GM18870 (cell line): ENCODE measurements at regions not wholly inside any gene's neighbourhood (a gene's known extent, or its start where the extent isn't known, plus 50 kb on each side); places are given as distances from the start of the nearest gene placed in this dataset.
A peak's percentile ranks its signal among the peaks of the same experiment; 100 is the strongest.

Experiments used
- ATAC-seq: cut with Tn5 transposase; IDR thresholded peaks from one replicate; pipeline ENCODE4 v1.9.1; 2021; ENCODE audit warnings: moderate library complexity; ENCODE audit not compliant: unreplicated experiment

DNA sequence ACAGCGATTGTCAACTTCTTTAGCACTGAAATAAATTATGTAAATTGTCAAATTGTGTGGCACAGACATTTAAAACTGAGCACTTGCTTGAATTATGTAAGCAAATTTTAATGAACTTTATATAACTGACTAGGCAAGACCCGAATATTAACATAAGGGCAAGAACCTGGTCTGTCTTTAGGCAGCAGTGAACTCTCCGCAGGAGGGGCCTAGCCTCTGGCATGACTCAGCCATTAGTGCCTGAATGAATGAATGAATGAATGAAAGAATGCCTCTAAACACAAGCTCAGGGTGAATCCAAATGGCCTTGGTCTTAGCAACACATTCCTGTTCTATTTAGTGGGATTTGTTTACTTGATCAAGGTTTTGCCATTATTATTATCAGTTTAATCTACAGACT lies 654.7 kb upstream of the ARGLU1 start:
- no peak for ATAC-seq

DNA sequence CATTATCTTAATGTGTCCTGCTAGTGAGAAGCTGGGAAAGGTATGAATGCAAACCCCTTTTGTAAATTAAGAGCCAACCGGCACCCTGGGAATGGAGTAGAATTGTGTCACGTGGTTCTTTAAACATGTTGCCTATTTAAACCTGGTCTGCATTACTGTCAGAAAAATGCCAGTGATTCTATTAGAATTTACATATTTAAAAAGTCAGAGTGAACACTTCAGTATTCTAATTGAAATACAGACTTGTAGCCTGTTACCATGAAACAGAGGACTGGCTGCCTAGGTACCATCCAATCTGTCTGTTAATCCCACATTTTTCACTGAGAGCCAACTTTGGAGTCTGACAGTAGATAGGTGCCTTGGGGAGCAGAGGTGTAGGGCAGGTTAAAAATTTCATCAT lies 652.3 kb upstream of the ARGLU1 start:
- no peak for ATAC-seq

DNA sequence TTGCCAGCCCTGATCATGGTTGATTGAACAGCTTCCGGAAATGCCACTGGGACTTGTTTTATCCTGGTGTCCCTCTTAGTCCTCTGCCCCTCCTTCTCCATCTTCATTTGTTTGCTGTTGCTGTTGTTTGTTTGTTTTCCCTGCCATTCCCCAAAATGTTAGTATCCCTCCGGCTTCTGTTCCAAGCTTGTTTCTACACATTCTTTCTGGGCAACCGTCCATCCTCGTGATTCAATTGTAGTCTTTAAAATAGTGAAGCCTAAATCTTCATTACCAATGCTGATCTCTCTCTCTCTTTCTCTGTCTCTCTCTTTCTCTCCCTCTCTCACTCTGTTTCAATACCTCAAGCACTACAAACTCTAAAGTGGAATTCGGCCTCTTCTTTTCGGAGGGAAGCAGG lies 649.3 kb upstream of the ARGLU1 start:
- no peak for ATAC-seq

DNA sequence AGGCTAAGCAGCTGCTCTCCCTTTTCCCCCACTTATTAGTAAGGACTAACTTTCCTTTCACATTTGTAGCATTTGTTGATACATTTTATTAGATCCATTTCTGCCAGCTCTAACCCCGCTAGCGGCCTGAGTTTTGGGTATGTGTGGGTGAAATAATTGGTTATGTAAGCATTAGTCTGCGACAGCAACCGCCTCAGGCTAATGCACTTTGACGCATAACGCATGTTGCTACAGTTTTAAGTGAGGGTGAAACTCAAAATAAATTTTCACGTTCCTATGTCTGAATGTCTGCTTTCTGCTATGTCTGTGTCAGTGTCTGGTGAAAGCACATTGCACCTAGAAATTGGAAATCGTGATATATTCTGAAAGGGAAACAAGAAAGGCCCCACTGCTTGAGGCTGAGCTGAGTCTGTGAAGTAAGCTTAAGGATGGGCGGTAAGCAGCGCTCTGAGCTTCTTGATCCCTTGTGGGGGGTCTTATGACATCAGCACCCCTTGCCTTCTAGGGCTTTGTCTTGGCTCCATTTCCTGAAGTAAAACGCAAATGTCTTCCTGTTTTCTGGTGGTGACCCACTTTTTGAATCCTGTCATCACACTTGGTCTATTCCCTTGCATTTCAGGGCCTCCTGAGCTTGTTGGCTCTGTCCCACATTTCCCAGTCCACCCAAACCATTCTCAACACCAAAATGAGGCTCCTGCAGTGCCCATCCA lies 648.3 kb upstream of the ARGLU1 start:
- ATAC-seq: no peak

DNA sequence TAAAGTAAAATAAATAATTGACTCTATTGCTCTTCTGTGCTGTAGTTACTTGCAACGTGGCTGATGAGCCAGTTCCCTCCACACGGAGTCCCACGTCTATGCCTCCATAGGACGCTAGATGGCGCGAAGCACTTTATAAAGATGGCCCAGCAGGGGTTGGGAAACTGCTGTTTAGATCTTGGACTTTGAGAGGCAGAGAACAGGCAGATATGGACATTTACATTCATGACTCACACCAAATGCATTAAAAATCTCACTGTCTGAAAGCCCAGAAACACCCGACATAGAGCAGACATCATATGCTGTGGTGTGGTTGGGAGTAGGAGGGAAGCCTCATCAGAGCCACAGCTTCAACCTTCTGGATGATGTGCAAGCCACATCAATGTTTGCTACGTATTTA lies 643.1 kb upstream of the ARGLU1 start:
- peak; percentile 95 for ATAC-seq

DNA sequence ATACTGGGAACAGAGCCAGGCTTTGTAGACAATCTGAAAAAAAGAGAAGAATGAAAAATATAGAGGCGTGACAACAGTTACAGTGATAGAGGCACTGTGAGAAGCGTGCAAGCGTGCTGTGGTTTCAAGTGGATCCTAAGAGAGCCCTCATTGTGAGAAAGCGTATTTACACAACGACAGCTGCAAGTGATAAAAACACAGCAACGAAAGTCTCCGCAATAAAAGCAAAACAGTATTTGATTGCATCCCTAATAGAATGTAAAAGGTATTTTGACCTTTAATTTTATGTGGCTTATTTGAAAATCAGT lies 642.7 kb upstream of the ARGLU1 start:
- no peak for ATAC-seq

DNA sequence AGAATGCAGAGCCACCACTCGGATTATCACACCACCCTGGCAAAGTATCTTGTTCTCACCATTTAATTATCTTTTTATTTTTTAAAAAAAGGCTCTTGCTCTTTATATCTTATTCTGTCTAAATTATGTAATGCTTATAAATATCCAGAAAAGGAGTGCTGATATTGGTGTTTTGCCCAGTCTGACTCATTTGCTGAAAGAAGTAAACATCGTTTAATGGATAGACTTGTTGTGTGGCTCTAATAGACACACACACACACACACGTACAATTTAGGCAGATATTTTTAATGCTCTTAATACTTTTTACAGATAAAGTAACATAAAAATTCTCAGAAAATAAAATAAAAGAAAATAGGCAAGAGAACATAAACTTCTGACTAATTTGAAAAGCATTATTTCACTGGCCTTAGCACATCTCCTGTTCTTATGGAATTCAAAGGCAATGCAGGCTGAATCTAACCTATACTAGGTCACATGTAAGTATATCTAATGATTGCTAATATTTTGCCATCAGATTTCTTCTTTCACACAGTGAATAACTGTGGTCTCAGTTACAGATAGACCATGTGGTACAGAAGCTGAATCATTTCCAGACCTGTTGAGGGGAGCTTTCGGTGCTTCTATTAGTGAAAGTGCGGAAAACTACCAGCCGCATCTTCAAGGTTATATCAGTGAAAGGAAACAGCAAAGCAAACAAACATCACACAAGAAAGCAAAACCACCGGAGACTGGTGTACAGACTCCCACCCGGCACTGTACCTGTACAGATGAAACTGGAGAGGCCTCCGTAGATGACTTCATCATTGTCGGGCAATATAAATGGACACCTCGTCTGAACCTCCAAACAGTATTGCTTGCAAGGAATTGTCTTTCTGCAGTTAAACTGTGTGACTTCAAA lies 642.1 kb upstream of the ARGLU1 start:
- ATAC-seq: no peak

DNA sequence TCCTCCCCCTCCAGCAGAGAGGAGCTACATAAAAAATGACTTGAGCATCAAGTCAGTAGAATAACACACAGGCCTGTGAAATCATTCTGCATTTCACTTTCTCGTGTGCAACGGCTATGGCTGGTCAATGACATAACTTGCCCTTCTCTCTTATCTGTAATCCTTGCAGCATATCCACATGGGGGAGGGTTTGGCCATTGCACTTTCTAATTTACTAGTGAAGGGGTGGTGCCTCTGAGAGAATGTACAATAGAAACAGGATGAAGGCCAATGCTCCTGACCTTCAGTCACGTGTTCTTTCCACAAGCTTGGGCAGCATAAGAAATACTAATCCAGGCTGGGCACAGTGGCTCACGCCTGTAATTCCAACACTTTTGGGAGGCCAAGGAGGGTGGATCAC lies 641.0 kb upstream of the ARGLU1 start:
- ATAC-seq: no peak

DNA sequence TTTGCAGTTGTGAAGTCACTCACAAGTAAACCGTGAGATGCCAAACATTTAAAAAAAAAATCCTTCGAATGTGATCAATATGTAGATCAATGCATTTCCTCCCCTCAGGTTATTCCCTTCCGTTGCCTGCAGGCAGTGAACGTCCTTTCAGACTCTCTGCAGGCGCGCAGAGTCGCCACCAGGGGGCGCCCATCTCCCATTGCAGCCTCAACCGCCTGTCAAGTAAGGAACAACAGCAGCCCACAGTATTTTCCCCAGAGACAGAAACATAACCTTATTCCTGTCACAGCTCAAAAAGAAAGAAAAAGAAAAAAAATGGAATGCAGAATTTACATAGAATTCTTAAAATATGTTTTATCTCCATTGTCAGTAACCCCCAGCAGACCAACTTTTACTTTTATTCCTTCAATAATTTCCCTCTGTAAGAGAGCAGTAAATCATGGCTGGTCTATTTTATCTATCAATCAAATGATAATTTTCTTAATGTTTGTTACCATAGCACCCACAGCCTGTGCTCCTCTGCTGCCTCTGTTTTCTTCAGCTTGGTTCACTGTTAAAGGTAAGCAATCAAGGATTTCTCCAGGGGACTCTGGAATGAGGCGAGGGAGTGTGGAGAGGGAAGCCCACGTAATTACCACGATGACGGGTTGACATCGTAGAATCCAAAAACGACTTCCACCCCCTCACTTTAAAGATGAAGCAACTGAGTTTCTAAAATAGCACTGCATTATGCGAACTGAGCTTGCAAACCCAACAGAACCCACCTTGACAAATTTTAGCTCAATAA lies 637.6 kb upstream of the ARGLU1 start:
- peak; percentile 90 for ATAC-seq

DNA sequence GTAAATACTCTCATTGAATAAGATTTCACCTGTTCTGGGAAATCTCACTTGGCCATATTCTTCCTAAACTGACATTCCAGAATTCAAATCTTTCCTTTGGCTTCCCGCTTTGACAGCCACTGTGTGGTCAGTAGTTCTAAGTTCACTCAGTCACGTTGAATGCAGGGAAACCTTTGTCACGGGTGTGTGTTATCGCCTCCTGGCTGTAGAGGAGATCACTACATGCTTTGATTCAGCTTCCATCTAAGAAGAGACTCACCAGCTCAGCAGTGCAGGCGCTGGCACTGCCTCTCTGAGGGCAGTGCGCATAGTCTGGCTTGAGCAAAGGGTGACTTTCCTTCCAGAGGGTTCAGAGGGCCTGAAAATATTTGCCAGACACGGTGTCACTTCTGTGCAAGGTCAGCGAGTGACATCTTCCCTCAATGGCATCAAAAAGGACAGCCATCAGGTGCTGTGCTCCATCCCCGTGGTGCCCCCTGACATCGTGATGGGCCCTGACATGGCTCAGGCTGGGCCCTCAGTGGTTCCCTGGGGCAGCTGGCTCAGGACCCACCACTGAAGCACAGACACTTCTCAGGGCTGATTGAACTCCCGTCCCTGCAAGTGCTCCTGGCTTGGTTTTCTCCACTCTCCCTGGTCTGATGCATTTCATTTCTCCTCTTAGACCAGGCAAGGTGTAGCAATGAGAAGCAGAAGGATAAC lies 635.4 kb upstream of the ARGLU1 start:
- ATAC-seq: no peak

DNA sequence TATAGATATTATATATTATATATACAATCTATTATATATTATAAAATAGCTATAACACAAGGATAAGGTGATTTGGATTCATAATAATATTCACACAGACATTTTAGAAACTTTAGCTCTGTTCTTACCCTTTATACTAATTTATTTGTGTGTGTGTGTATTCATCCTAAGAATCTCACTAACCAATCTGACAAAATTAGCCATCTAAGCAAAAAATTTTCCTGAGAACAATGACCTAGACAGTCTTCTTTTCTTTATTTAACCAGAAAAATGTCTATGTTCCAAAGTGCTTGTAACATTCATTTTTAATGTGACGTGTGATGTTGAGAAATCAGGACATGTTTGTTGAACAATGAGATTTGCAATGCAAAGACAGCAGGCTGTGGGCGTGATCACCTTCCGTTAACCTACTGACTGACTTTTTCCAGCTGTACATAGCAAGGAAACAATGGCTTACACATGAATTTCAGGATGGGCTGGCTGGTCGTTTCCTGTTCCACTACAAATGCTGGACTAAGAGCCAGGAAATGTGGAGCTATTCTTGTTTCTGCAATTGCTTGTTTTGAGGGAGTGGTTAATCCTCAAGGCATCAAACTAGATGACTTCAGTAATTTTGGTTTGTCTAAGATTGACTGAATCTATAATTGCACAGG lies 634.6 kb upstream of the ARGLU1 start:
- ATAC-seq: no peak

DNA sequence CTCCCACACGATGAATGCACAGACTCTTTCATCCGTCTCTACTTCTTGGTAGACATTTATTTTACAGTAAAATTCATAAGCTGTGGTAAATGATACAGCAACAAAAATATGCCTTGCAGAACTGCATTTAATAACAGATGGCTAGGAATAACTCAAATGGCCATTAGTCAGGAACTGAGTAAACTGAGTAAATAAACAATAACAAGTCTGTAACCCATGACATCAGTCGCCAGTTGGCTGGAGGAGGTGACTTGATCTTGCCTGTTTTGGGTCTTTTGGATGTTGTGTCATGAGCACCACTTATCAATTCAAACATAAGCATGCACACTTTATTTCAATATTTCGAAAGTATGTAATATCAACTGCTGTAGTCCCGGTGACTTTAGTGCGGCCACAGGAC lies 632.6 kb upstream of the ARGLU1 start:
- ATAC-seq: no peak

DNA sequence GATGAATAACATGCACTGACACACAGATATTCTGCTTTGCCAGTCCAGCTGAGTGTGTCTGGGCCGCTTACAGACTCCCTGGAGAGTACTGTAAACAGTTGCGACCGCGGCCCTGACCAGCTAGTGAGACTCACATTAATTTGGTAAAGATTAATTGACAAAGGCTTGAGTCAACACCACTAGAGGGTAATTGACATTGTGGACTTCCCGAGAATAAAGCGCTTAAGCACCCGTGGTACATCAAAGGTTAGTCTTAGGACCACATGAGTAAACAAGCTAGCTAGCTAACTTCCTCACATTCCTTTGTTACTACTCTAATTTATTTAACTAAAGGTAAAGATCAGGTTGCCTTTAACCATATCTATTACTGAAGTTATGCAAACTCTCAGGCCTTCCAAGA lies 624.4 kb upstream of the ARGLU1 start:
- no peak for ATAC-seq

DNA sequence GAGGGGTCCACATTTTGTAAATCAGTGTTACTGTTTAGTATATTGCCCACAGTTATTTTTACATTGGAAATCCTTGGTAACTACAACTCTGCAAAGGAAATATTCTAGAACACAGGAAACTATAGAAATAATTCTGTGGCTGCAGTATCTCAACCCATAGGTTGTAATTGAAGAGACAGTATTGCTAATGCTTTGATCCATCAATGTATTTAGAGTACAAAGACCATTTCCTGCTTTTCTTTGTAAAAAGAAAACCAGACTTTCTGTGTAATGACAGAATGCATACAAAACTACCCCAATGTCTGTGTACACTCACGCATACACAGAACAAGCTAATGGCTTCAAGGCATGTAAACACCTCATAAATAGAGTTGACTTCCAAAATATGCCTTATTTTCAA lies 622.1 kb upstream of the ARGLU1 start:
- no peak for ATAC-seq

DNA sequence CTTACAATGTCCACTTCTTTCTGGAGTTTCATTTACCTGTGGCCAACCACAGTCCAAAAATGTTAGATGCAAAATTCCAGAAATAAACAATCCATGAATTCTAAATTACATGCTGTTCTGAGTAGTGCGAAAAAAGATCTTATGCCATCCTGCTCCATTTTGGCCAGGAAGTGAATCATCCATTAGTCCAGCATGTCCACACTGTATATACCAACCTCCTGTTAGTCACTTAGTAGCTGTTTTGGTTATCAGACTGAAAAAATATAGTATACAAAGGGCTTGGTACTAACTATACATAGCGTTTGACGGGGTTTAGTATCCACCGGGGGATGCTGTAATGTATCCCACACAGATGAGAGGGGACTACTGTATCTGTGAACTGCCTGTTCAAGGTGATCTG lies 618.0 kb upstream of the ARGLU1 start:
- ATAC-seq: no peak

DNA sequence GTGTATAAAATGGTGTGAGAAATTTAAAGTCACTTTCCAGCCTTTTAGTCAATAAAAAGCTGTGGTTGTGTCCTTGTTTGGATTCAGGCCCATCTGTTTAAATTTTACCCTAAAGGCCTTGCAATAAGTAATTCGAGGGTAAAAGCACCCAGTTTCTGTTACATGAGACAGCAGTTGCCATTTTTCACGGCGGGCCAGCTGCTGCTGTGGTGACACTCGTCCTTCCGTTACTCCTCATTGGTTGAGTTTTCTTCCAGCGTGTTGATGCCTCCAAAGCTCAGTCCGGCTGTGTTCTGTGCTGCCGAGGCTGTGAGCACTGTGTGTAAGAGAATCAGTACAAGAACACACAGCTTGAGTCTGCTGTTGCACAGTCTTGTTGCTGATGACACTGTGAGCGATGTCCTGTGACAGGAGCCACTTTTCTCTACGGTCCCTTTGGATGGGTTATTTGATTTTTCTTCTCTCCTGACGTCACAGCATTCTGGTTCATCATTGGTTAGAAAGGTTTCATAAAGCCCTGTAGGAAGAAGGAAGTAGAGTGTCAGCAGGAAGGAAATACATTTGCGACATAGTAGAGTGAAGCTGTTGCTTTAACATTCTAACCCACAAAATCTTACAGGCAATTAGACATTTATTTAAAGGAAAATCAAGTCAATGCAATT lies 602.5 kb upstream of the ARGLU1 start:
- no peak for ATAC-seq

DNA sequence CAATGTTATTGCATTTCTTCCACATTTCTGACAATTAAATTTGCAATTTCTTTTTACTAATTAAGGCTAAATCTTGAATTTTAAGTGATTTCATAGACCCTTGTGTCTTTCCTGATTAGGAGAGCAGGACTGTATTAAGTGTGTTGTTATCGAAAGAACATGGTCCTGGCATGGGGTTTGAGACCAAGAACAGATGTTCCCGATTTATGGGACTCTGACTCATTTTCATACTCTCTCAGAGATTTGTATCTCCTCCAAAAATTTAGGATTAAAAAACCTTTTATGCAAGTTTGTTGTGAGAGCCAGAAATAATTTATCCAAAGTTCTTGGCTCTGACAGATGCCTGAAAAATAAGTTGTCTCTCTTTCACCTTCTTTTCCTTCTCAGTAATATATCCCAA lies 589.3 kb upstream of the ARGLU1 start:
- ATAC-seq: no peak

DNA sequence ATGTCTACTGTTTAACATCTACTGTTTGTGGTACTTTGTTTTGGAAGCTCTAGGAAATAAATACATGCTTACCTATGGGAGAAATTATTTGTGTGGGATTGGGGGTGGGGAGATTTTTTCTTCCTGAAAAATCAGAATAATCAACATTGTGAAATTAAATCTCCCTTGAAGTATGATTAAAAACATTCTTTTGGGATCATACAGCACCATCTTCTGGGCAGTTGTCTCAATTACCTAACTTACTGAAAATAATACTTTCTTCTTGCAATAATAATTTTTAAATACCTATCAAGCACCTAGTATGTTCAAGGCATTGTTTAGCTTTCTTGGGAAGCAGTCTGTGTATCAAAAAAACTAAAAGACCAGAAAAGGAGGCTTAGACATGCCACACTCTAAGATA lies 576.5 kb upstream of the ARGLU1 start:
- ATAC-seq: no peak

DNA sequence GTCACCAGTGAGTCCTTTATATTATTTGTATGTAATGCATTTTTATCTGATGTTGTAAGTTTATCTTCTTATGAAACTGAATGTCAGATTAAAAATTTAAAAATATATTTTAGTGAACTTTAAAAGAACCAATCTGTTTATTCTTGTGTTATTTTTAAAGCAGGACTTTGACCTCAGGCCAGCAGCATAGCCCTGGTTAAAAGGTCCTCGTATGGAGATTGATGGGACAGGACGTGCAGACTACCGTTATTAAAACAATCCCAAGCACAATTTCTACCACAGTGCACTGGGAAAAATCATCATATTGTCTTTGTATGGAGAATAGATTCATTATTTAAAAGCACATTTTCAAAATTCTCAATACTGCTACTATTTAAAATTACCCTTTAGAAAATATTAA lies 573.8 kb upstream of the ARGLU1 start:
- ATAC-seq: no peak

DNA sequence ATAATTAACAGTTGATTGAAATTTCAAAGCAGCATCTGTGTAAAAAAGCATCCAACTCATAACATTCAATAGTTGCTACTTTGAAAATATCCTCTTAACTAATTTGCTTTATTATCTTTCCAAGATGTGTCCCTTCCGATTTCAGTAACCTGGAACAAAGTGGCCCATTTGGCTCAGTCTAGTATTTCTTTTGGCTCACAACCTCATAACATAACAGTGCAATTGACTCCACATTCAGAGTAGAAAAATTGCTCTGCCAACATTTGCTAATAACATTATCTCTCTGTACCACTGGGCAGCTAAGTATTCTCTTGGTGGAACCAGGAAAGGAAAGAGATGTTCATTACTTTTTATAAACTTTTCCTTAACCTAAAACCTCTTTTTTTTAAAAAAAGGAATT lies 571.1 kb upstream of the ARGLU1 start:
- no peak for ATAC-seq
